ENCODE measurements at regions not wholly inside any gene's neighbourhood (a gene's known extent, or its start where the extent isn't known, plus 50 kb on each side); places are given as distances from the start of the nearest gene placed in this dataset.

GRCh38 chr14:58947814-58948445 is 240.5 kb upstream of the DAAM1 start:
- DNase-seq (ENCODE audit: low read depth): no peak

- DNase-seq (ENCODE audit: low read depth): no peak
Measured at GRCh38 chr14:58950555-58950954, 237.9 kb upstream of the DAAM1 start.

- DNase-seq (ENCODE audit: low read depth): no peak
Measured at GRCh38 chr14:58951143-58951542, 237.3 kb upstream of the DAAM1 start.

GRCh38 chr14:58954052-58954451 is 234.4 kb upstream of the DAAM1 start:
- DNase-seq (ENCODE audit: low read depth): no peak

GRCh38 chr14:58954901-58955861 is 233.3 kb upstream of the DAAM1 start:
- no peak for DNase-seq (ENCODE audit: low read depth)

- DNase-seq (ENCODE audit: low read depth): no peak
Measured at GRCh38 chr14:58961045-58961731, 227.3 kb upstream of the DAAM1 start.

GRCh38 chr14:58963873-58964597 is 224.4 kb upstream of the DAAM1 start:
- DNase-seq (ENCODE audit: low read depth): no peak

GRCh38 chr14:58964598-58964928 is 223.9 kb upstream of the DAAM1 start:
- no peak for DNase-seq (ENCODE audit: low read depth)

GRCh38 chr14:58965601-58966000 is 222.9 kb upstream of the DAAM1 start:
- no peak for DNase-seq (ENCODE audit: low read depth)

- no peak for DNase-seq (ENCODE audit: low read depth)
Measured at GRCh38 chr14:58966997-58967396, 221.5 kb upstream of the DAAM1 start.

- DNase-seq (ENCODE audit: low read depth): no peak
Measured at GRCh38 chr14:58969951-58970751, 218.3 kb upstream of the DAAM1 start.

- DNase-seq (ENCODE audit: low read depth): no peak
Measured at GRCh38 chr14:58972233-58973017, 216.0 kb upstream of the DAAM1 start.

- no peak for DNase-seq (ENCODE audit: low read depth)
Measured at GRCh38 chr14:58977366-58977765, 211.1 kb upstream of the DAAM1 start.

GRCh38 chr14:58978343-58978742 is 210.1 kb upstream of the DAAM1 start:
- no peak for DNase-seq (ENCODE audit: low read depth)

- DNase-seq (ENCODE audit: low read depth): no peak
Measured at GRCh38 chr14:58979325-58979724, 209.1 kb upstream of the DAAM1 start.

- DNase-seq (ENCODE audit: low read depth): no peak
Measured at GRCh38 chr14:58981840-58982239, 206.6 kb upstream of the DAAM1 start.

- no peak for DNase-seq (ENCODE audit: low read depth)
Measured at GRCh38 chr14:58985786-58986185, 202.7 kb upstream of the DAAM1 start.

GRCh38 chr14:58987591-58987990 is 200.9 kb upstream of the DAAM1 start:
- no peak for DNase-seq (ENCODE audit: low read depth)

GRCh38 chr14:58992935-58993334 is 195.5 kb upstream of the DAAM1 start:
- no peak for DNase-seq (ENCODE audit: low read depth)

GRCh38 chr14:58994130-58994529 is 194.3 kb upstream of the DAAM1 start:
- DNase-seq (ENCODE audit: low read depth): no peak

GRCh38 chr14:59004012-59004411 is 184.5 kb upstream of the DAAM1 start:
- no peak for DNase-seq (ENCODE audit: low read depth)

Data from T follicular helper cell (primary cell).